ENCODE measurements at regions not wholly inside any gene's neighbourhood (a gene's known extent, or its start where the extent isn't known, plus 50 kb on each side); places are given as distances from the start of the nearest gene placed in this dataset.
A peak's percentile ranks its signal among the peaks of the same experiment; 100 is the strongest.

- Histone ChIP-seq H3K4me1 (no peaks in the 10 kb centered on the region), H3K4me3 (ENCODE audit: low read depth, low read length) (no peak overlapping the region), H3K36me3 (no peaks in the 10 kb centered on the region), H3K9me3 (no peaks in the 10 kb centered on the region), H3K27me3 (no peaks in the 10 kb centered on the region)
- TF ChIP-seq CTCF (IDR thresholded peaks at IDR 0.05; ENCODE audit: low read depth, low read length): no peak
- DNase-seq: no peak
These were observed 211.1 kb upstream of the MAMLD1 start for GRCh38 chrX:150152036-150152435.

DNA sequence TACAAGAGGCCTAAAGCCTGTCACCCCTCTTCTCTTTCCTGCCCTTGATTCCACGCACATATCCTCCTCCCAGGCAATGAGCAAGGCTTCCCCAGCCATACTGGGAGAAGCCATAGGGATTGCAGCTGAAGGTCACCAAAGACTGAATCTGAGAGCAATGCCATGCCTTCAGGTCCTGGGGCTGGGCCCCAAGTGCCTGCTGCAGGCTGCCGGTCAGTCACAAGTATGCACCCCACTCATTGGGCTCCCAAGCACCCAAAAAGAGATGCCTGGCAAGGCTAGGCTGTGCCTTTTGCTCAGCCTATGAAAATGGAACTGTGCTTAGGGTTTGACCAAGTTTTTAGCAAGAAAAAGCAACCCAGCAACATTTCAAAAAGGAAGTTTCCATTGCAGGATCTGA, 210.6 kb upstream of the MAMLD1 start:
- H3K9me3 ChIP-seq: no peaks in the 10 kb centered on the region
- no peaks in the 10 kb centered on the region for H3K27me3 ChIP-seq
- no peaks in the 10 kb centered on the region for H3K4me1 ChIP-seq
- H3K36me3 ChIP-seq: no peaks in the 10 kb centered on the region
- TF ChIP-seq CTCF (IDR thresholded peaks at IDR 0.05; ENCODE audit: low read depth, low read length): no peak
- no peak for DNase-seq
- no peak overlapping the region for H3K4me3 ChIP-seq (ENCODE audit: low read depth, low read length)

DNA sequence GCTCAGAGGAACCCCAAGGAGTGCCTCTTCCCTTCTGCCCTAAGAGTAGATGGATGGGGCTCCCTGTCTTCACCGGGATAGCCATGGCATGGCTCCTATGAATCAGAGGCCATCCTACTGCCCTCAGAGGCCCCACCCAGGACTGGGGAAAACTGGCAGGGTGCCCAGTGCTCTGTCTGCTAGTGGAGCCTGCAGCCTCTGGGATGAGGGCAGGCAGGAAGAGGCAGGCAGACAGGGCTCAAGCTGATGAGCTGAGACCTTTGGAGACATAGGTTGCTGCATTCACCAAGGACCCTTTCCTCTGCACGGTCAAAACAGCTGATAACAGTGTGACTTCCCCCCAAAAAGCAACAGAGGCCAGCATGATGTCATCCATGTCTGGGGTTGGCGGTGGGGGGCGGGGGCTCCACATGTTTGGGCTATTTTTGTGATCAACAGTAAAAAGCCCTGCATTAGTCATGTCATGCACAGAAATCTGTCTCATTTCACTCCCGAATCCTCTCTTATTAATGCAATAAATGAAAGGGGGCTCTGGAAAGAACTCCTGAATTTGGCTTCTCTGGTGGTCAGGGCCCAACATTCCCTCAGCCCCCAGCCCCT, 207.6 kb upstream of the MAMLD1 start:
- no peaks in the 10 kb centered on the region for H3K27me3 ChIP-seq
- no peaks in the 10 kb centered on the region for H3K9me3 ChIP-seq
- H3K4me3 ChIP-seq (ENCODE audit: low read depth, low read length): no peak overlapping the region
- no peaks in the 10 kb centered on the region for H3K36me3 ChIP-seq
- no peak for TF ChIP-seq CTCF (IDR thresholded peaks at IDR 0.05; ENCODE audit: low read depth, low read length)
- peak; percentile 15 for DNase-seq
- H3K4me1 ChIP-seq: no peaks in the 10 kb centered on the region

- Histone ChIP-seq H3K9me3 (no peaks in the 10 kb centered on the region), H3K27me3 (no peaks in the 10 kb centered on the region), H3K4me3 (ENCODE audit: low read depth, low read length) (no peak overlapping the region), H3K4me1 (no peaks in the 10 kb centered on the region), H3K36me3 (no peaks in the 10 kb centered on the region)
- DNase-seq: no peak
- TF ChIP-seq CTCF (IDR thresholded peaks at IDR 0.05; ENCODE audit: low read depth, low read length): no peak
These were observed 206.5 kb upstream of the MAMLD1 start for GRCh38 chrX:150156615-150157014.

GRCh38 chrX:150157291-150157690, 205.8 kb upstream of the MAMLD1 start:
- Histone ChIP-seq H3K9me3 (no peaks in the 10 kb centered on the region), H3K4me3 (ENCODE audit: low read depth, low read length) (no peak overlapping the region), H3K27me3 (no peaks in the 10 kb centered on the region), H3K4me1 (no peaks in the 10 kb centered on the region), H3K36me3 (no peaks in the 10 kb centered on the region)
- TF ChIP-seq CTCF (IDR thresholded peaks at IDR 0.05; ENCODE audit: low read depth, low read length): no peak
- DNase-seq: no peak

DNA sequence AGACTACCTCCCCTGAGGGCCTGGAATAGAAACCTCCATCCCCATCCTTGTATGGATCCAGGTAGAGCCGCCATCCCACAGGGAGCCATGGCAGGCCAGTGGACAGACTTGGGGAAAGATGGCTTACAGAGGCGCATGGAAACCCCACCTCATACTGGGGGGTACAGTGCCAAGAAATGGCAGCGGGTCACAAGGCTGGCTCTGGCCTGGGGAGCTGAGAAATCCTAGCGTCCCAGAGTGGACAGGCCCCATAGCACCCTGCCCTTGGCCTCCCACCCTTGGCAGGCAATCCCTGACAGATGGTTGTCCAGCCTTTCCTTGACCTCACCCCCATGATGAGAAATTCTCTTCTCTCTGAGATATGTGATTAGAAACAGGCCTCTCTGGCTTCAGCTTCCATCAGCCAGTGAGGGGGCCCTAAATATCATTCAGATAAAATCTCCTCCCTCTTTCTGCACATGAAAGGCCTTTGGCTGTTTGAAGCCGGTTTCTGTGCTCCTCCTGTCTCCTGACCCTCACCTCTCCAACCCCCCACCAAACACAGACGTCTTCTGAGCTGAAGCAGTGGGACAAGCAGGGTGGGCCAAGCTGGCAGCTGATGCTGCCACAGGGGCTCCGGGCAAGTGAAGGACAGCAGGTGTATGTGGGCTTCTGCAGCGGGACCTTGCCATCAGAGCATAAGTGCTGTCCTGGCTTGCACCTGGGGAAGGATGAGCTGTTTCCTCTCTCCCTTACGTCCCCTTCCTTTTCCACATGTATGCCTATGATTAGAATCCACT, 204.4 kb upstream of the MAMLD1 start:
- Histone ChIP-seq H3K4me3 (ENCODE audit: low read depth, low read length) (no peak overlapping the region), H3K27me3 (no peaks in the 10 kb centered on the region), H3K9me3 (no peaks in the 10 kb centered on the region), H3K4me1 (no peaks in the 10 kb centered on the region), H3K36me3 (no peaks in the 10 kb centered on the region)
- no peak for TF ChIP-seq CTCF (IDR thresholded peaks at IDR 0.05; ENCODE audit: low read depth, low read length)
- no peak for DNase-seq
